ENCODE measurements at regions not wholly inside any gene's neighbourhood (a gene's known extent, or its start where the extent isn't known, plus 50 kb on each side); places are given as distances from the start of the nearest gene placed in this dataset.

- no peak overlapping the region for H3K4me3 ChIP-seq (ENCODE audit: low read depth, low read length)
These were observed 253.3 kb downstream of the BRD1 start for GRCh38 chr22:49574205-49574880.

- no peak overlapping the region for H3K4me3 ChIP-seq (ENCODE audit: low read depth, low read length)
These were observed 254.4 kb downstream of the BRD1 start for GRCh38 chr22:49573109-49573765.

- no peak overlapping the region for H3K4me3 ChIP-seq (ENCODE audit: low read depth, low read length)
These were observed 256.3 kb downstream of the BRD1 start for GRCh38 chr22:49571326-49571725.

- no peak overlapping the region for H3K4me3 ChIP-seq (ENCODE audit: low read depth, low read length)
These were observed 257.4 kb downstream of the BRD1 start for GRCh38 chr22:49570032-49570848.

- H3K4me3 ChIP-seq (ENCODE audit: low read depth, low read length), result no peak overlapping the region
These were observed 258.2 kb downstream of the BRD1 start for GRCh38 chr22:49569286-49570031.

- no peak overlapping the region for H3K4me3 ChIP-seq (ENCODE audit: low read depth, low read length)
These were observed 258.9 kb downstream of the BRD1 start for GRCh38 chr22:49568751-49569285.

- H3K4me3 ChIP-seq (ENCODE audit: low read depth, low read length), result no peak overlapping the region
These were observed 259.5 kb downstream of the BRD1 start for GRCh38 chr22:49567899-49568750.

GRCh38 chr22:49566693-49567092 lies 261.0 kb downstream of the BRD1 start:
- H3K4me3 ChIP-seq (ENCODE audit: low read depth, low read length), result no peak overlapping the region

GRCh38 chr22:49566141-49566541 lies 261.5 kb downstream of the BRD1 start:
- H3K4me3 ChIP-seq (ENCODE audit: low read depth, low read length), result no peak overlapping the region

- H3K4me3 ChIP-seq (ENCODE audit: low read depth, low read length), result no peak overlapping the region
These were observed 262.2 kb downstream of the BRD1 start for GRCh38 chr22:49565516-49565855.

GRCh38 chr22:49564666-49565515 lies 262.8 kb downstream of the BRD1 start:
- H3K4me3 ChIP-seq (ENCODE audit: low read depth, low read length), result no peak overlapping the region

- H3K4me3 ChIP-seq (ENCODE audit: low read depth, low read length), result no peak overlapping the region
These were observed 263.6 kb downstream of the BRD1 start for GRCh38 chr22:49564054-49564453.

- no peak overlapping the region for H3K4me3 ChIP-seq (ENCODE audit: low read depth, low read length)
These were observed 264.9 kb downstream of the BRD1 start for GRCh38 chr22:49562685-49563249.

GRCh38 chr22:49561976-49562375 lies 265.7 kb downstream of the BRD1 start:
- H3K4me3 ChIP-seq (ENCODE audit: low read depth, low read length), result no peak overlapping the region

GRCh38 chr22:49561338-49561737 lies 266.3 kb downstream of the BRD1 start:
- no peak overlapping the region for H3K4me3 ChIP-seq (ENCODE audit: low read depth, low read length)

GRCh38 chr22:49555526-49555925 lies 272.1 kb downstream of the BRD1 start:
- H3K4me3 ChIP-seq (ENCODE audit: low read depth, low read length), result no peak overlapping the region

- no peak overlapping the region for H3K4me3 ChIP-seq (ENCODE audit: low read depth, low read length)
These were observed 272.9 kb downstream of the BRD1 start for GRCh38 chr22:49554741-49555140.

GRCh38 chr22:49554296-49554625 lies 273.4 kb downstream of the BRD1 start:
- H3K4me3 ChIP-seq (ENCODE audit: low read depth, low read length), result no peak overlapping the region
